ENCODE measurements at regions not wholly inside any gene's neighbourhood (a gene's known extent, or its start where the extent isn't known, plus 50 kb on each side); places are given as distances from the start of the nearest gene placed in this dataset.

- TF ChIP-seq, protein P1, sequence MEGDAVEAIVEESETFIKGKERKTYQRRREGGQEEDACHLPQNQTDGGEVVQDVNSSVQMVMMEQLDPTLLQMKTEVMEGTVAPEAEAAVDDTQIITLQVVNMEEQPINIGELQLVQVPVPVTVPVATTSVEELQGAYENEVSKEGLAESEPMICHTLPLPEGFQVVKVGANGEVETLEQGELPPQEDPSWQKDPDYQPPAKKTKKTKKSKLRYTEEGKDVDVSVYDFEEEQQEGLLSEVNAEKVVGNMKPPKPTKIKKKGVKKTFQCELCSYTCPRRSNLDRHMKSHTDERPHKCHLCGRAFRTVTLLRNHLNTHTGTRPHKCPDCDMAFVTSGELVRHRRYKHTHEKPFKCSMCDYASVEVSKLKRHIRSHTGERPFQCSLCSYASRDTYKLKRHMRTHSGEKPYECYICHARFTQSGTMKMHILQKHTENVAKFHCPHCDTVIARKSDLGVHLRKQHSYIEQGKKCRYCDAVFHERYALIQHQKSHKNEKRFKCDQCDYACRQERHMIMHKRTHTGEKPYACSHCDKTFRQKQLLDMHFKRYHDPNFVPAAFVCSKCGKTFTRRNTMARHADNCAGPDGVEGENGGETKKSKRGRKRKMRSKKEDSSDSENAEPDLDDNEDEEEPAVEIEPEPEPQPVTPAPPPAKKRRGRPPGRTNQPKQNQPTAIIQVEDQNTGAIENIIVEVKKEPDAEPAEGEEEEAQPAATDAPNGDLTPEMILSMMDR (IDR thresholded peaks at IDR 0.05): no peak
- TF ChIP-seq EP300 (IDR thresholded peaks at IDR 0.05) (no peak), POLR2A (IDR thresholded peaks at IDR 0.05) (no peak)
Observed at GRCh38 chr3:87122766-87123165, 104.3 kb upstream of the CHMP2B start.
